SK-N-SH treated with all-trans-retinoic acid at 6 μM for 48 hours (cell line): ENCODE measurements at regions not wholly inside any gene's neighbourhood (a gene's known extent, or its start where the extent isn't known, plus 50 kb on each side); places are given as distances from the start of the nearest gene placed in this dataset.

ENCODE experiments used
- ATAC-seq: fragments of 200-7000 bp; cut with Tn5 transposase; 3 replicates; pipeline ENCODE4 v1.9.1; 2020; ENCODE audit warnings: mild to moderate bottlenecking, moderate library complexity
- ARNTL ChIP-seq: fragments of 450-650 bp; formaldehyde crosslinking; IDR thresholded peaks from 2 replicates; pipeline ENCODE4 v1.5.0; 2020; ENCODE audit warnings: low read depth, mild to moderate bottlenecking, moderate library complexity, borderline replicate concordance
- BACH2 ChIP-seq: fragments of 250-450 bp; sonication (Bioruptor Pico); IDR thresholded peaks from 2 replicates; pipeline ENCODE4 v1.9.0; 2021; ENCODE audit warnings: mild to moderate bottlenecking, borderline replicate concordance
- CREB5 ChIP-seq: fragments of 250-450 bp; sonication (Bioruptor Pico); IDR thresholded peaks from 2 replicates; pipeline ENCODE4 v1.5.1; 2020; ENCODE audit warnings: low read depth, mild to moderate bottlenecking, moderate library complexity
- CSDC2 ChIP-seq: fragments of 250-450 bp; sonication (Bioruptor Pico); IDR thresholded peaks from 2 replicates; pipeline ENCODE4 v1.5.0; 2020; ENCODE audit warnings: mild to moderate bottlenecking, moderate library complexity
- CSRNP3 ChIP-seq: fragments of 250-450 bp; sonication (Bioruptor Pico); IDR thresholded peaks from 2 replicates; pipeline ENCODE4 v1.5.1; 2021; ENCODE audit warnings: mild to moderate bottlenecking, moderate library complexity
- ESRRG ChIP-seq: fragments of 250-450 bp; sonication (Bioruptor Pico); IDR thresholded peaks from 2 replicates; pipeline ENCODE4 v1.6.1; 2021; ENCODE audit warnings: mild to moderate bottlenecking
- GLIS3 ChIP-seq: fragments of 250-450 bp; sonication (Bioruptor Pico); IDR thresholded peaks from 2 replicates; pipeline ENCODE4 v1.5.0; 2020; ENCODE audit warnings: mild to moderate bottlenecking, moderate library complexity
- ISL1 ChIP-seq: fragments of 250-450 bp; sonication (Bioruptor Pico); IDR thresholded peaks from 2 replicates; pipeline ENCODE4 v2.1.2; 2022; ENCODE audit warnings: mild to moderate bottlenecking, moderate library complexity
- OSR1 ChIP-seq: fragments of 250-450 bp; sonication (Bioruptor Pico); IDR thresholded peaks from 2 replicates; pipeline ENCODE4 v1.8.0; 2022; ENCODE audit warnings: moderate library complexity, mild to moderate bottlenecking, inconsistent platforms
- PPARA ChIP-seq: fragments of 250-450 bp; sonication (Bioruptor Pico); IDR thresholded peaks from 2 replicates; pipeline ENCODE4 v1.5.0; 2020; ENCODE audit warnings: mild to moderate bottlenecking, borderline replicate concordance
- RARB ChIP-seq: fragments of 250-450 bp; sonication (Bioruptor Pico); IDR thresholded peaks from 2 replicates; pipeline ENCODE4 v1.8.0; 2021; ENCODE audit warnings: mild to moderate bottlenecking, moderate library complexity
- SNAI2 ChIP-seq: fragments of 250-450 bp; sonication (Bioruptor Pico); IDR thresholded peaks from 2 replicates; pipeline ENCODE4 v1.5.0; 2020; ENCODE audit warnings: mild to moderate bottlenecking, moderate library complexity
- TCF4 ChIP-seq: fragments of 250-450 bp; sonication (Bioruptor Pico); IDR thresholded peaks from 2 replicates; pipeline ENCODE4 v1.8.0; 2021; ENCODE audit warnings: mild to moderate bottlenecking, moderate library complexity, borderline replicate concordance
- TOX ChIP-seq: fragments of 250-450 bp; sonication (Bioruptor Pico); IDR thresholded peaks from 2 replicates; pipeline ENCODE4 v1.8.0; 2021; ENCODE audit warnings: mild to moderate bottlenecking, moderate library complexity, borderline replicate concordance
- ZC3H10 ChIP-seq: fragments of 250-450 bp; sonication (Bioruptor Pico); IDR thresholded peaks from 2 replicates; pipeline ENCODE4 v1.5.1; 2021; ENCODE audit warnings: mild to moderate bottlenecking, moderate library complexity
- ZFP3 ChIP-seq: fragments of 250-450 bp; sonication (Bioruptor Pico); IDR thresholded peaks from 2 replicates; pipeline ENCODE4 v1.5.0; 2020; ENCODE audit warnings: mild to moderate bottlenecking, moderate library complexity
- ZFP30 ChIP-seq: fragments of 450-650 bp; formaldehyde crosslinking; IDR thresholded peaks from 2 replicates; pipeline ENCODE4 v1.5.0; 2022; ENCODE audit warnings: mild to moderate bottlenecking, moderate library complexity
- ZNF565 ChIP-seq: fragments of 450-650 bp; formaldehyde crosslinking; conservative IDR thresholded peaks from 2 replicates; pipeline ENCODE4 v1.5.0; 2020; ENCODE audit warnings: low read depth, mild to moderate bottlenecking, moderate library complexity
- ZNF70 ChIP-seq: fragments of 450-650 bp; formaldehyde crosslinking; IDR thresholded peaks from 2 replicates; pipeline ENCODE4 v1.5.0; 2020; ENCODE audit warnings: mild to moderate bottlenecking, moderate library complexity
- ZNF8 ChIP-seq: fragments of 450-650 bp; formaldehyde crosslinking; IDR thresholded peaks from 2 replicates; pipeline ENCODE4 v1.5.0; 2020; ENCODE audit warnings: mild to moderate bottlenecking, moderate library complexity
- TF ChIP-seq, protein P1 (sequence below): fragments of 250-450 bp; sonication (Bioruptor Pico); IDR thresholded peaks from 2 replicates; pipeline ENCODE4 v1.5.0; 2020; ENCODE audit warnings: mild to moderate bottlenecking, moderate library complexity
- TF ChIP-seq, protein P2 (sequence below): fragments of 250-450 bp; sonication (Bioruptor Pico); IDR thresholded peaks from 2 replicates; pipeline ENCODE4 v1.8.0; 2021; ENCODE audit warnings: low read depth, mild to moderate bottlenecking, moderate library complexity, borderline replicate concordance

- TF ChIP-seq ZFP3 (no peak), ISL1 (CRISPR knock-in tag) (no peak), OSR1 (CRISPR knock-in tag) (no peak), SNAI2 (CRISPR knock-in tag) (no peak), CREB5 (no peak), ZNF70 (CRISPR knock-in tag) (no peak), TOX (CRISPR knock-in tag) (no peak)
- no peak for ATAC-seq
Measured at GRCh38 chr10:124225467-124226270, 132.3 kb upstream of the CHST15 start.

DNA sequence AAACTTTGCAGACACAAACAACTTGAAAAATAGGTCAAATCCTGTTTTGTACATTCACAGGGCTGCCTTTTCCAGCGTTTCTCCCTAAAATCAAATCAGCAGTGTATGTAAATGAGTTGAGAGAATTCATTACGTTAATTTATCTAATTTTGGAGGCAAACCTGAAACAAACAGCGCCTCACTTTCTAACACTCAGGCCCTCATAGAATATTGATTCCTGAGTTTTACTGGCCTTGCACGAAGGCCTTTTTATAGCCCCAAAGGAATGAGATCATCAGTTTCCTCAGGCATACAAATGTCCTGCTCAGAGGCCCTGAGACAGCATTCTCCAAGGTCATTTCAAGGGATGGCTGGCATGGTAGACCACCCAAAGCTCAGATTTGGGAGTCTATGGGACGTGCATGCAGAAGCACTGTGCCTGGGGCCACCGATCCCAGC is 131.7 kb upstream of the CHST15 start:
- ATAC-seq = no peak
- TF ChIP-seq ARNTL (CRISPR knock-in tag) (no peak), ZNF8 (CRISPR knock-in tag) (no peak), ESRRG (no peak), ZNF70 (CRISPR knock-in tag) (no peak), TOX (CRISPR knock-in tag) (no peak), BACH2 (no peak), TCF4 (CRISPR knock-in tag) (no peak), ISL1 (CRISPR knock-in tag) (no peak), ZNF565 (CRISPR knock-in tag) (no peak), ZFP3 (no peak), PPARA (no peak), OSR1 (CRISPR knock-in tag) (no peak), CSRNP3 (CRISPR knock-in tag) (no peak), CREB5 (no peak), ZFP30 (CRISPR knock-in tag) (no peak)
- TF ChIP-seq, protein P1, sequence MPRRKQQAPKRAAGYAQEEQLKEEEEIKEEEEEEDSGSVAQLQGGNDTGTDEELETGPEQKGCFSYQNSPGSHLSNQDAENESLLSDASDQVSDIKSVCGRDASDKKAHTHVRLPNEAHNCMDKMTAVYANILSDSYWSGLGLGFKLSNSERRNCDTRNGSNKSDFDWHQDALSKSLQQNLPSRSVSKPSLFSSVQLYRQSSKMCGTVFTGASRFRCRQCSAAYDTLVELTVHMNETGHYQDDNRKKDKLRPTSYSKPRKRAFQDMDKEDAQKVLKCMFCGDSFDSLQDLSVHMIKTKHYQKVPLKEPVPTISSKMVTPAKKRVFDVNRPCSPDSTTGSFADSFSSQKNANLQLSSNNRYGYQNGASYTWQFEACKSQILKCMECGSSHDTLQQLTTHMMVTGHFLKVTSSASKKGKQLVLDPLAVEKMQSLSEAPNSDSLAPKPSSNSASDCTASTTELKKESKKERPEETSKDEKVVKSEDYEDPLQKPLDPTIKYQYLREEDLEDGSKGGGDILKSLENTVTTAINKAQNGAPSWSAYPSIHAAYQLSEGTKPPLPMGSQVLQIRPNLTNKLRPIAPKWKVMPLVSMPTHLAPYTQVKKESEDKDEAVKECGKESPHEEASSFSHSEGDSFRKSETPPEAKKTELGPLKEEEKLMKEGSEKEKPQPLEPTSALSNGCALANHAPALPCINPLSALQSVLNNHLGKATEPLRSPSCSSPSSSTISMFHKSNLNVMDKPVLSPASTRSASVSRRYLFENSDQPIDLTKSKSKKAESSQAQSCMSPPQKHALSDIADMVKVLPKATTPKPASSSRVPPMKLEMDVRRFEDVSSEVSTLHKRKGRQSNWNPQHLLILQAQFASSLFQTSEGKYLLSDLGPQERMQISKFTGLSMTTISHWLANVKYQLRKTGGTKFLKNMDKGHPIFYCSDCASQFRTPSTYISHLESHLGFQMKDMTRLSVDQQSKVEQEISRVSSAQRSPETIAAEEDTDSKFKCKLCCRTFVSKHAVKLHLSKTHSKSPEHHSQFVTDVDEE (CRISPR knock-in tag) = no peak
- TF ChIP-seq, protein P2, sequence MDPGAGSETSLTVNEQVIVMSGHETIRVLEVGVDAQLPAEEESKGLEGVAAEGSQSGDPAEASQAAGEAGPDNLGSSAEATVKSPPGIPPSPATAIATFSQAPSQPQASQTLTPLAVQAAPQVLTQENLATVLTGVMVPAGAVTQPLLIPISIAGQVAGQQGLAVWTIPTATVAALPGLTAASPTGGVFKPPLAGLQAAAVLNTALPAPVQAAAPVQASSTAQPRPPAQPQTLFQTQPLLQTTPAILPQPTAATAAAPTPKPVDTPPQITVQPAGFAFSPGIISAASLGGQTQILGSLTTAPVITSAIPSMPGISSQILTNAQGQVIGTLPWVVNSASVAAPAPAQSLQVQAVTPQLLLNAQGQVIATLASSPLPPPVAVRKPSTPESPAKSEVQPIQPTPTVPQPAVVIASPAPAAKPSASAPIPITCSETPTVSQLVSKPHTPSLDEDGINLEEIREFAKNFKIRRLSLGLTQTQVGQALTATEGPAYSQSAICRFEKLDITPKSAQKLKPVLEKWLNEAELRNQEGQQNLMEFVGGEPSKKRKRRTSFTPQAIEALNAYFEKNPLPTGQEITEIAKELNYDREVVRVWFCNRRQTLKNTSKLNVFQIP (CRISPR knock-in tag) = no peak

DNA sequence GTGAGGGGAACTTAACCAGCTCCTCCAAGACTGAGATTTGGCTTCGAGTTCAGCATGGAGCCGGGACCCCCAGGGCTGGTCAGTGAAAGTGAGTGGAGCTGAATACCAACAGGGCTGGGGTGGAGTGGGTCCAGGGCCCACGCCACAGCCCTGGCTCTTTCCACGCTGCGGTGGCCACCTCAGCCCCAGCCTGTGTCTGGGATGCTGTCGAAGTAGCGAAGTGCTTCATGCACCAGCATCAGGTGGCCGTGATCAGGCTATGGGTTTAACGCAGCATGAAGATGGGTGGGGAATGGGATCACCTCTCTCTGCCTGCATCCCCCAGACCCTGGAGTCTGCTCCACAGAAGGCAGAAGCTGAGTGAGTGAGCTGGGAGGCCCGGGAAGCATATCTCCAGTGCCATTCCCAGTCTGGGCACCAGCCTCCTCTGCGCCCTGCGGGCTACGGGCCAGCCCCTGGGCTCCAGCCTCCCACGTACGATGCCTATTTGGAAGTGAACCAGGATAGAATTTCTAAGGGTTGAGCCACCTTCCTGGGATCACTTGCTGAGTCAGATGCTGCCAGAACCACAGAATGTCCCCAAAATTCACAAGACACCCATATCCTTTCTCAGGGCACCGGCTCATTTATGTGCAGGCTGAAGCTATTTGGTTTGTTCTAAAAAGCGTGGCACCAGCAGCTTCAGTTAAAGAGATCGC is 131.1 kb upstream of the CHST15 start:
- no peak for ATAC-seq
- TF ChIP-seq, protein P2 (CRISPR knock-in tag) = no peak
- TF ChIP-seq OSR1 (CRISPR knock-in tag) = no peak
- TF ChIP-seq ISL1 (CRISPR knock-in tag) = no peak
- TF ChIP-seq TOX (CRISPR knock-in tag) = no peak
- TF ChIP-seq ZC3H10 = no peak
- no peak for TF ChIP-seq ZNF70 (CRISPR knock-in tag)
- no peak for TF ChIP-seq GLIS3
- TF ChIP-seq CSDC2 (CRISPR knock-in tag) = no peak
- no peak for TF ChIP-seq ESRRG
- TF ChIP-seq RARB (CRISPR knock-in tag) = no peak
- TF ChIP-seq ZFP3 = no peak
- TF ChIP-seq CREB5 = no peak
- TF ChIP-seq ARNTL (CRISPR knock-in tag) = no peak
- no peak for TF ChIP-seq BACH2
